ENCODE measurements at regions not wholly inside any gene's neighbourhood (a gene's known extent, or its start where the extent isn't known, plus 50 kb on each side); places are given as distances from the start of the nearest gene placed in this dataset.
"Not testable (repeated sequence)": the region's sequence is repeated elsewhere in the genome, so short reads cannot be mapped to it uniquely, and the experiment has no call there.

- DNase-seq (ENCODE audit: low spot score) = no peak
- H3K9me3 Mint-ChIP-seq = no peaks in the 10 kb centered on the region
- H3K36me3 Mint-ChIP-seq (ENCODE audit: low read depth) = no peaks in the 10 kb centered on the region
- no peaks in the 10 kb centered on the region for H3K4me1 Mint-ChIP-seq (ENCODE audit: low read depth)
- no peak overlapping the region for H3K4me3 Mint-ChIP-seq
- H3K27me3 Mint-ChIP-seq (ENCODE audit: low read depth) = peaks cover 15% of the 10 kb centered on the region
- H3K27ac Mint-ChIP-seq = no peak overlapping the region
Measured at GRCh38 chr1:221510793-221511503, 230.9 kb downstream of the DUSP10 start.

DNA sequence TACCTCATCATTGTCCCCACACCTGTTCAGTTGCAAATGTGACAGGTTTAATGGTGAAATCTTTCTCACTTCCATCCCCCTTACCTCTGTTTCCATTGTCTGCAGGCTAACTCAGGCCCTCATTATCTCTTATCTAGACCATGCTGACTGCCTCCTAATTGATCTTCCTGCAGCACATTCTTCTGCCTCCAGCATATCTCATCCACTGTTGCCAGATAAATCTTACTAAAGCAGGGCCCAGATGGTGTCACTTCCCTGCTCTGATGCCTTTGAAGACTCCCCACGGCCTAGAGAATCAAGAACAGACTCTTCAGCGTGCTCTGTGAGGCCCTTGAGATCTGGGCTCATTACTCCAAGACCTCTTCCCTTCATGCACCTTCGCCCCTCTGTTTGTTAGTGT, 230.1 kb downstream of the DUSP10 start:
- no peaks in the 10 kb centered on the region for H3K9me3 Mint-ChIP-seq
- H3K36me3 Mint-ChIP-seq (ENCODE audit: low read depth) = no peaks in the 10 kb centered on the region
- no peak for DNase-seq (ENCODE audit: low spot score)
- peaks cover 17% of the 10 kb centered on the region for H3K27me3 Mint-ChIP-seq (ENCODE audit: low read depth)
- no peaks in the 10 kb centered on the region for H3K4me1 Mint-ChIP-seq (ENCODE audit: low read depth)
- H3K4me3 Mint-ChIP-seq = no peak overlapping the region
- no peak overlapping the region for H3K27ac Mint-ChIP-seq

GRCh38 chr1:221514806-221515205, 227.1 kb downstream of the DUSP10 start:
- no peaks in the 10 kb centered on the region for H3K36me3 Mint-ChIP-seq (ENCODE audit: low read depth)
- DNase-seq (ENCODE audit: low spot score) = no peak
- no peak overlapping the region for H3K27ac Mint-ChIP-seq
- H3K4me3 Mint-ChIP-seq = no peak overlapping the region
- H3K27me3 Mint-ChIP-seq (ENCODE audit: low read depth) = peaks cover 5% of the 10 kb centered on the region
- no peaks in the 10 kb centered on the region for H3K9me3 Mint-ChIP-seq
- no peaks in the 10 kb centered on the region for H3K4me1 Mint-ChIP-seq (ENCODE audit: low read depth)

DNA sequence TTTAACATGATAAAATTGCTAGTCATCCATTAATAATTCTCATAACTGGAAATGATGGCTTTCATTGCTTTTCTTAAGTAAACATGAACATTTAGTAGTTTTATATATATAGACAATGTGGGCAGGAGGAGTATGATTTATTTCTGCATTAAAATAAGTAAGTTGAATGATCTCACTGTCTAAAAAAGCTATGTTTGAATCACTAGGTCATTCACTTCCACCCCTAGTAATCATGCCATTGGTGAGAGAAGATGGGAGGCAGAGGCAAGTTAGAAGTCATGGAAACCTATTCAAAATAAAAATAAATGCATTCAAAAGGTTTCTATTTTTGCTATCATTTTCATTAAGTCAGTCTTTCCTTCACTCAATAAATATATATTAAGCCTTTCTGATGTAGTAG, 226.4 kb downstream of the DUSP10 start:
- no peaks in the 10 kb centered on the region for H3K9me3 Mint-ChIP-seq
- no peak overlapping the region for H3K4me3 Mint-ChIP-seq
- H3K27ac Mint-ChIP-seq = no peak overlapping the region
- H3K27me3 Mint-ChIP-seq (ENCODE audit: low read depth) = peaks cover 7% of the 10 kb centered on the region
- no peak for DNase-seq (ENCODE audit: low spot score)
- no peaks in the 10 kb centered on the region for H3K4me1 Mint-ChIP-seq (ENCODE audit: low read depth)
- H3K36me3 Mint-ChIP-seq (ENCODE audit: low read depth) = no peaks in the 10 kb centered on the region

- no peak overlapping the region for H3K4me3 Mint-ChIP-seq
- no peaks in the 10 kb centered on the region for H3K9me3 Mint-ChIP-seq
- DNase-seq (ENCODE audit: low spot score) = no peak
- no peaks in the 10 kb centered on the region for H3K36me3 Mint-ChIP-seq (ENCODE audit: low read depth)
- H3K27ac Mint-ChIP-seq = no peak overlapping the region
- peaks cover 2% of the 10 kb centered on the region for H3K4me1 Mint-ChIP-seq (ENCODE audit: low read depth)
- peaks cover 4% of the 10 kb centered on the region for H3K27me3 Mint-ChIP-seq (ENCODE audit: low read depth)
Measured at GRCh38 chr1:221517961-221518360, 223.9 kb downstream of the DUSP10 start.

DNA sequence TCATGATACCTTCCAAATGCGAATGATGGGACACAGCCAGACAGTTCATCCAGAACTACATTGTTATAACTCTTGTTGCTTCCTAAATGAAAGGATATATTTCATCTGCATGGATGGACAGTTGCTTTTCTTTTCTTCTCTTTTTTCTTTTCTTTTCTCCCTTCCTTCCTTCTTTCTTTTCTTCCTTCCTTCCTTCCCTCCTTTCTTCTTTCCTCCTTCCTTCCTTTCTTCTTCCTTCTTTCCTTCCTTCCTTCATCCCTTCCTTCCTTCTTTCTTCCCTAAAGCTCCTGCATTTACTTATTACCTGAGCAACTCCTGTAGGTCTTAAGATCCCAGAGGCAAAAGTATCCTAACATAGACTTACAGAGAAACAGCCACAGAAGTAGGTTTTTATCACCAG, 221.6 kb downstream of the DUSP10 start:
- no peak overlapping the region for H3K27ac Mint-ChIP-seq

GRCh38 chr1:221521686-221522085, 220.2 kb downstream of the DUSP10 start:
- Mint-ChIP-seq H3K27ac (no peak overlapping the region), H3K9me3 (no peaks in the 10 kb centered on the region), H3K36me3 (ENCODE audit: low read depth) (no peaks in the 10 kb centered on the region), H3K27me3 (ENCODE audit: low read depth) (peaks cover 2% of the 10 kb centered on the region), H3K4me1 (ENCODE audit: low read depth) (peaks cover 2% of the 10 kb centered on the region), H3K4me3 (no peak overlapping the region)
- DNase-seq (ENCODE audit: low spot score) = no peak

More for the DNA sequence above, 221.6 kb downstream of the DUSP10 start:
- DNase-seq (ENCODE audit: low spot score) = no peak
- peaks cover 4% of the 10 kb centered on the region for H3K27me3 Mint-ChIP-seq (ENCODE audit: low read depth)
- no peaks in the 10 kb centered on the region for H3K36me3 Mint-ChIP-seq (ENCODE audit: low read depth)
- H3K9me3 Mint-ChIP-seq = no peaks in the 10 kb centered on the region
- no peak overlapping the region for H3K4me3 Mint-ChIP-seq
- peaks cover 2% of the 10 kb centered on the region for H3K4me1 Mint-ChIP-seq (ENCODE audit: low read depth)

- Mint-ChIP-seq H3K27me3 (ENCODE audit: low read depth) (peaks cover 2% of the 10 kb centered on the region), H3K9me3 (no peaks in the 10 kb centered on the region), H3K4me3 (no peak overlapping the region), H3K4me1 (ENCODE audit: low read depth) (peaks cover 2% of the 10 kb centered on the region), H3K27ac (no peak overlapping the region), H3K36me3 (ENCODE audit: low read depth) (no peaks in the 10 kb centered on the region)
- no peak for DNase-seq (ENCODE audit: low spot score)
Measured at GRCh38 chr1:221522529-221522940, 219.4 kb downstream of the DUSP10 start.

DNA sequence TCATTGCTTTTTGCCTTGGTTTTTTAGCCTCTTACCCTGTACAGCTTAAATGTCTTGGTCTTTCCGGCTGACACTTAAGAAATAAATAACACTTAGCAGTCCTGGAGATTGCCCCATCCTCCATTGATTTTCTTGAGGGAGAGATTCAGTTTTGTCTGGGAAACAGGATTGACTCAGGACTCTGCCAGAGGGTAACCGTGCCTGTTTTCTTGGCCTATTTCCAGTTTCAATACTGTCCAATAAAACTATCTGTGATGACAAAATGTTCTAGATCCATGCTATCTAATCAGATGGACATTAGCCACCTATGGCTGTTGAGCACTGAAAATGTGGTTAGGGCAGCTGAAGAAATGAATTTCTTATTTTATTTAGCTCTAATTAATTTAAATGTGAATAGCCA, 216.1 kb downstream of the DUSP10 start:
- Mint-ChIP-seq H3K27ac (no peak overlapping the region), H3K36me3 (ENCODE audit: low read depth) (no peaks in the 10 kb centered on the region), H3K4me3 (no peak overlapping the region), H3K9me3 (no peaks in the 10 kb centered on the region), H3K4me1 (ENCODE audit: low read depth) (peaks cover 2% of the 10 kb centered on the region), H3K27me3 (ENCODE audit: low read depth) (no peaks in the 10 kb centered on the region)
- no peak for DNase-seq (ENCODE audit: low spot score)

- H3K4me3 Mint-ChIP-seq = no peak overlapping the region
- DNase-seq (ENCODE audit: low spot score) = no peak
- no peaks in the 10 kb centered on the region for H3K9me3 Mint-ChIP-seq
- no peaks in the 10 kb centered on the region for H3K36me3 Mint-ChIP-seq (ENCODE audit: low read depth)
- peaks cover 6% of the 10 kb centered on the region for H3K27me3 Mint-ChIP-seq (ENCODE audit: low read depth)
- H3K4me1 Mint-ChIP-seq (ENCODE audit: low read depth) = no peaks in the 10 kb centered on the region
- H3K27ac Mint-ChIP-seq = no peak overlapping the region
Measured at GRCh38 chr1:221527302-221527701, 214.6 kb downstream of the DUSP10 start.

DNA sequence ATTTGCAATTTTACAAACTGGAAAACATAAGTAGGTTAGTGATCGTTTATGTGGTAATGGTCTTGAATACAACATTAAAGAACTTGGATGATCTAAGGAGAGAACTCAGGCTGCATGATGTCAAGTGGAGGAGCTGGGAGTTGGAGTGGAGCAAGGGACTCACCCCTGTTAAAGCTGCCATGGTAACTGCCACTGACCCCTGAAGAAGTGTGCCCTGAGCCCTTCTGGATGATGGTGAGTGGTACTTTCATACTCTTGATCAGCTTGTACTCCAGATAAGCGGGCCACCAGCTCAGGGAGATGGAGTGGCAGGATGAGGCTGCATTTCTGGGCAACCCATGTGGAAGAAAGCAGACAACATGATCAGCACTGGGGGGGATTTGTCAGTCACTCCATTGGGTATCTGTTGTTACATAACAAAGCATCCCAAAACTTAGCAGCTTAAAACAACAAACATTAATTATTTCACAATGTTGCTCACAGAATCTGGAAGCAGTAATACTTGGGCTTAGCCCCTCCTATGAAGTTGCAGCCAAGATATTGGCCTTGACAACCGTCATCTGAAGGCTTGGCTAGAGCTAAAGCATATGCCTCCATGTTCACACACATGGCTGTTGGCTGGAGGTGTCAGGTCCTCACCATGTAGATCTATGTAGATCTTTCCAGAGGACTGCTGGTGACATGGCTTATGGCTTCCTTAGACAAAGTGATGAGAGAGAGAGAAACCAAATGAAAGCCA, 213.8 kb downstream of the DUSP10 start:
- H3K27me3 Mint-ChIP-seq (ENCODE audit: low read depth) = peaks cover 9% of the 10 kb centered on the region
- DNase-seq (ENCODE audit: low spot score) = no peak
- no peak overlapping the region for H3K4me3 Mint-ChIP-seq
- H3K9me3 Mint-ChIP-seq = no peaks in the 10 kb centered on the region
- no peak overlapping the region for H3K27ac Mint-ChIP-seq
- H3K36me3 Mint-ChIP-seq (ENCODE audit: low read depth) = no peaks in the 10 kb centered on the region
- H3K4me1 Mint-ChIP-seq (ENCODE audit: low read depth) = no peaks in the 10 kb centered on the region

- not testable (repeated sequence) for H3K27me3 Mint-ChIP-seq (ENCODE audit: low read depth); H3K4me3 Mint-ChIP-seq
Measured at GRCh38 chr1:221530159-221530558, 211.7 kb downstream of the DUSP10 start.

GRCh38 chr1:221530791-221531190, 211.1 kb downstream of the DUSP10 start:
- H3K4me3 Mint-ChIP-seq = no peak overlapping the region
- H3K4me1 Mint-ChIP-seq (ENCODE audit: low read depth) = no peaks in the 10 kb centered on the region
- H3K27ac Mint-ChIP-seq = no peak overlapping the region
- no peaks in the 10 kb centered on the region for H3K36me3 Mint-ChIP-seq (ENCODE audit: low read depth)
- no peak for DNase-seq (ENCODE audit: low spot score)
- peaks cover 10% of the 10 kb centered on the region for H3K27me3 Mint-ChIP-seq (ENCODE audit: low read depth)
- H3K9me3 Mint-ChIP-seq = no peaks in the 10 kb centered on the region

More at GRCh38 chr1:221530159-221530558, 211.7 kb downstream of the DUSP10 start:
- DNase-seq (ENCODE audit: low spot score); H3K9me3 Mint-ChIP-seq; H3K36me3 Mint-ChIP-seq (ENCODE audit: low read depth); H3K27ac Mint-ChIP-seq; H3K4me1 Mint-ChIP-seq (ENCODE audit: low read depth): not testable (repeated sequence)

DNA sequence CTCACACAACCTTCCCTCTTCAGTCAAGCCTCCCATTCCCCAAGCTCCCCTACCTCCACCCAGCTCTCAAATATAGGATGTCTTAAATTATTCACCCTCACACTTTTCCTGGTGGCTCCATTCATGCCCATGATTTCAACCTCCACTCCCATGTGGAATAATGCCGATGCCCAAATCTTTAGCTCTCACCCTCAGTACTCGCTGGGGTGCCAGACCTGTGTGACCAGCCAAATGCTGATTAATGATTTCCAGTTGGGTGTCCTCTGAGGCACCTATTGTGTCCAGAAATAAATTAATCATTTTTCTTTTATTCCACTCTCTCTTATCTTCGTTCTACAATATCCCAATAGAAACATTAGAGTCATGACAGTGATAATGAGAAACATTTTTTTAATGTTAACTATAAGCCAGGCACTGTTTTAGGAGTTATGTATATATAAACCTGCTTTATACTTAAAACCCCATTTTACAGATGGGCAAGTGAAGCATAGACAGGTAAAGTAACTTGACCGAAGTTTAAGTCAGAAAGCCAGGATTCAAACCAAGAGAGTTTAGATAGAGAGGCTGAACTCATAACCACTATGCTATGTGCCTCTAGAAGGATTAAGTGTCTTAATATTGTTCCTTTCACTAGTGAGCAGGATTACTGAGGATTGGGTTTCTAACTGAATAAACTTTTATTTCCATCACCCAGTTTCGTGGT, 209.7 kb downstream of the DUSP10 start:
- H3K9me3 Mint-ChIP-seq = no peaks in the 10 kb centered on the region
- no peaks in the 10 kb centered on the region for H3K4me1 Mint-ChIP-seq (ENCODE audit: low read depth)
- H3K27ac Mint-ChIP-seq = no peak overlapping the region
- H3K4me3 Mint-ChIP-seq = no peak overlapping the region
- peaks cover 19% of the 10 kb centered on the region for H3K27me3 Mint-ChIP-seq (ENCODE audit: low read depth)
- no peak for DNase-seq (ENCODE audit: low spot score)
- H3K36me3 Mint-ChIP-seq (ENCODE audit: low read depth) = no peaks in the 10 kb centered on the region
